ENCODE measurements at regions not wholly inside any gene's neighbourhood (a gene's known extent, or its start where the extent isn't known, plus 50 kb on each side); places are given as distances from the start of the nearest gene placed in this dataset.

DNA sequence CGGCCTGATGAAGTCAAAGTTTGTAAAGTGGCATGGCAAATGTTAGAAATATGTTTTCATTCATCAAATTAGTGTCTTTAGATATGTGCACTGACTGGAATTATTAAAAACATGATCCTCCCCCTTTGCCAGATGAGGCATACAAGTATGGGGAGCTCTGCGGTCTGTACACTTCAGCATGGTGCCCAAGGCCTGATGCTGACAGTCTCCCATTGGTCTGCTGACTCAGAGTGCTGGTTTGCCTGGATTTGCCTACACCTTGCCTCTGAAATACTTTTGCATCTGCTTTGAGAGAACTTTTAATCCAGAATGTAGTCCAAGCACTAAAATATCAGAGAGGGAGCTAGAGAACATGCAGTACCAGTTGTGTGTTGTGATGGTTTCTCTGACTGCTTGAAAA, 354.3 kb upstream of the ACTBL2 start:
- no peaks in the 10 kb centered on the region for H3K9me3 ChIP-seq (ENCODE audit: insufficient read depth, low read depth, low read length)
- no peak overlapping the region for H3K4me3 Mint-ChIP-seq (ENCODE audit: unreplicated experiment)
- DNase-seq (ENCODE audit: low read depth) (no peak), FAIRE-seq (no peak)
- H3K4me1 ChIP-seq (ENCODE audit: insufficient read depth, low read length), result peaks cover 40% of the 10 kb centered on the region
- no peak overlapping the region for H2AFZ ChIP-seq (ENCODE audit: low read depth, low read length)
- H3K79me2 ChIP-seq (ENCODE audit: insufficient read depth, low read length), result no peaks in the 10 kb centered on the region
- peak overlapping the region; percentile 94 for H3K27ac Mint-ChIP-seq (ENCODE audit: unreplicated experiment)
- peaks cover 5% of the 10 kb centered on the region for H3K36me3 Mint-ChIP-seq (ENCODE audit: low read depth, unreplicated experiment)
- H3K9ac ChIP-seq (ENCODE audit: low read length), result peak overlapping the region; percentile 25
- no peak overlapping the region for H3K4me3 ChIP-seq (ENCODE audit: insufficient read depth, low read depth, low read length)
- H3K4me1 Mint-ChIP-seq (ENCODE audit: low read depth, unreplicated experiment), result peaks cover 59% of the 10 kb centered on the region
- H3K36me3 ChIP-seq (ENCODE audit: insufficient read depth, low read length), result no peaks in the 10 kb centered on the region
- H3K27me3 ChIP-seq (ENCODE audit: insufficient read depth, low read length), result no peaks in the 10 kb centered on the region
- no peak overlapping the region for H3K4me2 ChIP-seq (ENCODE audit: low read length)
- TF ChIP-seq EZH2 (IDR thresholded peaks at IDR 0.05; ENCODE audit: insufficient read depth, low read length) (no peak), CTCF (IDR thresholded peaks at IDR 0.05; ENCODE audit: insufficient read depth, low read depth, low read length) (no peak)
- H3K27ac ChIP-seq (ENCODE audit: low read depth, low read length), result peak overlapping the region; percentile 87
- no peaks in the 10 kb centered on the region for H4K20me1 ChIP-seq (ENCODE audit: insufficient read depth, low read length)
- no peaks in the 10 kb centered on the region for H3K9me3 Mint-ChIP-seq (ENCODE audit: unreplicated experiment)
- H3K27me3 Mint-ChIP-seq (ENCODE audit: low read depth, unreplicated experiment), result no peaks in the 10 kb centered on the region

DNA sequence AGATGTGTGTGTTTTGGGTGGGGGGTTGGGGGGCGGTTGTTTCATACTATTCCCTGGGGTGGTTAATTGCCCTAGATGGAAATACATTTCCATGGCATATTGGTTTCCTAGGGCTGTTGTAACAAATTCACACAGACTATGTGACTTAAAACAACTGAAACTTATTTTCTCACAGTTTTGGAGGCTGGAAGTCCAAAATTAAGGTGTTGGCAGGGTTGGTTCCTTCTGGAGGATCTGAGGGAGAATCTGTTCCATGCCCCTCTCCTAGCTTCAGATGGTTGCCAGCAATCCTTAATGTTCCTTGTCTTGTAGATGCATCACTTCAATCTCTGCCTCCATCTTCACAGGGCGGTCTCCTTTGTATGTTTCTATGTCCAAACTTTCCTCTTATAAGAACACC, 353.7 kb upstream of the ACTBL2 start:
- Histone ChIP-seq H3K27me3 (ENCODE audit: insufficient read depth, low read length) (no peaks in the 10 kb centered on the region), H3K9me3 (ENCODE audit: insufficient read depth, low read depth, low read length) (no peaks in the 10 kb centered on the region), H4K20me1 (ENCODE audit: insufficient read depth, low read length) (no peaks in the 10 kb centered on the region), H3K4me1 (ENCODE audit: insufficient read depth, low read length) (peaks cover 34% of the 10 kb centered on the region), H3K4me2 (ENCODE audit: low read length) (no peak overlapping the region), H3K27ac (ENCODE audit: low read depth, low read length) (peak overlapping the region; percentile 87), H2AFZ (ENCODE audit: low read depth, low read length) (no peak overlapping the region), H3K36me3 (ENCODE audit: insufficient read depth, low read length) (no peaks in the 10 kb centered on the region), H3K9ac (ENCODE audit: low read length) (no peak overlapping the region), H3K79me2 (ENCODE audit: insufficient read depth, low read length) (no peaks in the 10 kb centered on the region), H3K4me3 (ENCODE audit: insufficient read depth, low read depth, low read length) (no peak overlapping the region)
- FAIRE-seq (no peak), DNase-seq (ENCODE audit: low read depth) (no peak)
- Mint-ChIP-seq H3K4me1 (ENCODE audit: low read depth, unreplicated experiment) (peaks cover 53% of the 10 kb centered on the region), H3K9me3 (ENCODE audit: unreplicated experiment) (no peaks in the 10 kb centered on the region), H3K36me3 (ENCODE audit: low read depth, unreplicated experiment) (peaks cover 5% of the 10 kb centered on the region), H3K27me3 (ENCODE audit: low read depth, unreplicated experiment) (no peaks in the 10 kb centered on the region), H3K4me3 (ENCODE audit: unreplicated experiment) (no peak overlapping the region), H3K27ac (ENCODE audit: unreplicated experiment) (peak overlapping the region; percentile 94)
- no peak for TF ChIP-seq CTCF (IDR thresholded peaks at IDR 0.05; ENCODE audit: insufficient read depth, low read depth, low read length)
- no peak for TF ChIP-seq EZH2 (IDR thresholded peaks at IDR 0.05; ENCODE audit: insufficient read depth, low read length)

GRCh38 chr5:57834829-57835608, 352.4 kb upstream of the ACTBL2 start:
- Mint-ChIP-seq H3K27ac (ENCODE audit: unreplicated experiment) (peak overlapping the region; percentile 94), H3K9me3 (ENCODE audit: unreplicated experiment) (no peaks in the 10 kb centered on the region), H3K4me3 (ENCODE audit: unreplicated experiment) (no peak overlapping the region), H3K36me3 (ENCODE audit: low read depth, unreplicated experiment) (peaks cover 5% of the 10 kb centered on the region), H3K4me1 (ENCODE audit: low read depth, unreplicated experiment) (peaks cover 42% of the 10 kb centered on the region), H3K27me3 (ENCODE audit: low read depth, unreplicated experiment) (no peaks in the 10 kb centered on the region)
- H3K27me3 ChIP-seq (ENCODE audit: insufficient read depth, low read length), result no peaks in the 10 kb centered on the region
- DNase-seq (ENCODE audit: low read depth), result peak; percentile 61
- H3K4me3 ChIP-seq (ENCODE audit: insufficient read depth, low read depth, low read length), result no peak overlapping the region
- no peaks in the 10 kb centered on the region for H3K79me2 ChIP-seq (ENCODE audit: insufficient read depth, low read length)
- H3K9ac ChIP-seq (ENCODE audit: low read length), result peak overlapping the region; percentile 60
- H4K20me1 ChIP-seq (ENCODE audit: insufficient read depth, low read length), result no peaks in the 10 kb centered on the region
- FAIRE-seq, result no peak
- peak overlapping the region; percentile 87 for H3K27ac ChIP-seq (ENCODE audit: low read depth, low read length)
- H3K9me3 ChIP-seq (ENCODE audit: insufficient read depth, low read depth, low read length), result no peaks in the 10 kb centered on the region
- peak overlapping the region; percentile 16 for H3K4me2 ChIP-seq (ENCODE audit: low read length)
- H2AFZ ChIP-seq (ENCODE audit: low read depth, low read length), result peak overlapping the region; percentile 56
- no peaks in the 10 kb centered on the region for H3K36me3 ChIP-seq (ENCODE audit: insufficient read depth, low read length)
- no peak for TF ChIP-seq EZH2 (IDR thresholded peaks at IDR 0.05; ENCODE audit: insufficient read depth, low read length)
- TF ChIP-seq CTCF (IDR thresholded peaks at IDR 0.05; ENCODE audit: insufficient read depth, low read depth, low read length), result no peak
- peaks cover 32% of the 10 kb centered on the region for H3K4me1 ChIP-seq (ENCODE audit: insufficient read depth, low read length)
